HG03460 (cell line): ENCODE measurements at regions not wholly inside any gene's neighbourhood (a gene's known extent, or its start where the extent isn't known, plus 50 kb on each side); places are given as distances from the start of the nearest gene placed in this dataset.

Source experiments
- ATAC-seq: cut with Tn5 transposase; IDR thresholded peaks from one replicate; pipeline ENCODE4 v1.9.1; 2021; ENCODE audit not compliant: unreplicated experiment

- no peak for ATAC-seq
These were observed 556.9 kb upstream of the SETBP1 start for GRCh38 chr18:44123743-44124142.

GRCh38 chr18:44125446-44125845 is 555.2 kb upstream of the SETBP1 start:
- ATAC-seq: no peak

DNA sequence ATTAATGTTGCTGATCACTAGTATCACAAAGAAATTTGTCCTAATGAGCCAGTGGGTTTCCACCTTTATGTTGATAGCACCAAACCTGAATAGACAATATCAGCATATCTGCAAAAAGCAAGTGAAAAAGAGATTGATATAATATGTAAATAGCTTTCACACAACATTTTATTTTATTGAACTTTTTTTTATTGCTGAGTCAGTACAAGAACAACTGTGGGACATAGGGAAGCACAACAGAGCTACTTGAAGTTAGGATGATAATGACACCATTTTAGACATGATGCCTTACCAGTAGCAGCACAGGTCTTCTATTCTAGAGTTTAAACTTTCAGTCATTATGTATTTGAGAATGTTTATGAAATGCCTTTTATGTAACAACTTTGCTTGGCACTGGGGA is 554.1 kb upstream of the SETBP1 start:
- no peak for ATAC-seq

DNA sequence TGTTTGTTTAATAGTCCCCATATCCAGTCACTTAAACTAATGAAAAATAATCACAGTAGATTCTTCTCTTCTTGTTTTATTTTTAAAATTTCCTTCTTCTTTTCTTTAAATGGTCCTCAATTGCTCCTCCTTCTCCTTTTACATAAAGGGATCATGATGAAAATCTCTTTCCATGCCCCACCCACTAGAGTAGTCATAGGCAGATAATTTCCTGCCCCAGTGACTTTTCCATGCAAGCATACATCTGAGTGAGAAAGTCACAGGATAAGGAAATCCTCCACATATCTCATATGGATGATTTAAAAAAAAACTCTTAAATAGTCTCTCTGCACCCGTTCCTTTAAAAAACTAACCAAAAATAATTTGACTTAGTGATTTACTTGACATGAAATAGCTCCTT is 552.3 kb upstream of the SETBP1 start:
- ATAC-seq: no peak

DNA sequence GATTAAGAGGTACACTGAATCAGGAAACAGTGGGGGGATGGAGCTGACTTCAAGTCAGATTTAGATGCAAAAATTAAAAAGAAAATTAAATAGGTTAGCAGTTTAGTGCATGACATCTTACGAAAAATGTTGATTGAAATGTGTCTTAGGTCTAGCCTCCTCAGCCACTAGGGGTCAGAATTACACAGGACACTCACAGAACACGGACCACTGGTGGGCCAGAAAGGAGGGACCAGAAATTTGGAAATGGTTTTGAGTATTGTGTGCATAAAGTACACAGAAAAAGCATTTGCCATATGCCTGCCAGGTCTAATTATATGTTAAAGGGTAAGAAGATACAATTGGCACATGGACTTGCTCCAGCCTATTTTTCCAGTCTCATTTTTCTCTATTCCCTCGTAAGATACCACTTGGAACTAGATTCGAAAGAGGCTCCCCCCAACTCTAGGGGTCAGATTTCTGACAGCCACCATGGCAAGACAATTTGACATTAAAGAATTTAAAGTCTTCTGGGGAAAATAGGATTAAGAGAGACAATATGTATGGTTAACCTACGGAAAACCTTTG is 550.2 kb upstream of the SETBP1 start:
- no peak for ATAC-seq

GRCh38 chr18:44133483-44133882 is 547.2 kb upstream of the SETBP1 start:
- no peak for ATAC-seq

GRCh38 chr18:44134447-44134846 is 546.2 kb upstream of the SETBP1 start:
- no peak for ATAC-seq

DNA sequence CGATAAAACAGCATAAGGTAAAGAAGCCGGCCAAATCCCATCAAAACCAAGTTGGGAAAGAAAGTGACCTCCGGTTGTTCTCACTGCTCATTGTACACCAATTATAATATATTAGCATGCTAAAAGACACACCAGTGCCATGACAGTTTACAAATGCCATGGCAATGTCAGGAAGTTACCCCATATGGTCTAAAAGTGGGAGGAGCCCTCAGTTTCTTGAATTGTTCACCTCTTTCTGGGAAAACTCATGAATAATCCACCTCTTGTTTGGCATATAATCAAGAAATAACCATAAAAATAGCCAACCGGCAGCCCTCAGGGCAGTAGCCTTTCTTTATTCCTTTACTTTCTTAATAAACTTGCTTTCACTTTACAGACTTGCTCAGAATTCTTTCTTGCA is 544.9 kb upstream of the SETBP1 start:
- ATAC-seq: no peak

- ATAC-seq: no peak
These were observed 544.4 kb upstream of the SETBP1 start for GRCh38 chr18:44136326-44136725.

GRCh38 chr18:44143072-44143471 is 537.6 kb upstream of the SETBP1 start:
- ATAC-seq: no peak

- no peak for ATAC-seq
These were observed 531.0 kb upstream of the SETBP1 start for GRCh38 chr18:44149706-44150105.

GRCh38 chr18:44153981-44154380 is 526.7 kb upstream of the SETBP1 start:
- ATAC-seq: no peak

- ATAC-seq: no peak
These were observed 524.6 kb upstream of the SETBP1 start for GRCh38 chr18:44156126-44156525.

- no peak for ATAC-seq
These were observed 523.8 kb upstream of the SETBP1 start for GRCh38 chr18:44156776-44157335.

DNA sequence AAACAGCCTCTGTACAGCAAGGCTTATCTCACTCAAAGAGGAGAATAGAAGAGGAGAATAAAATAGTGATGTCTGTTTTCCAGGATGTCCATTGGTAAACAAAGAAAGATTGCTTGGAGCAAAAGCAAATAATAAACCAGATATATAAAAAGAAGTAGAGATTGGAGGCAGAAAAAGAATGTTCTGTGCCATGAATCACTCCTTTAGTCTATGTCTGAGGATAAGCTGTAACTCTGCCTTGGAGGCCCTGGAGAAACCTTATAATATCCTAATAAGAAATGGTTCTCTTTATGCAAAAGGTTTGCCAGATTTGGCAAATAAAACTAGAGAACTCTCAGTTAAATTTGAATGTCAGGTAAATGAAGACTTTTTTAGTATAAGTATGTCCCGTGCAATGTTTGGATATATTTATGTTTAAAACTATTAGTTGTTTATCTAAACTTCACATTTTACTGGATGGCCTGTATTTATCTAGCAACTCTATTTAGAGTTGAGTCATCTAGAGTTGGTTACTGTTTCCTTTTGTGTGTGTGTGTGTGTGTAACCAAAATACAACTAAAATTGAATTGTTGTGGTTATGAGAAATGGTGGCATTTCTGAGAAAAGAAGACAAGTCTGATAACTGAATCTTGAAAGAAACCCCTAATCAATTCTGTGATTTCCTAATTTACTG is 510.3 kb upstream of the SETBP1 start:
- ATAC-seq: no peak

- ATAC-seq: no peak
These were observed 509.4 kb upstream of the SETBP1 start for GRCh38 chr18:44171301-44171700.

DNA sequence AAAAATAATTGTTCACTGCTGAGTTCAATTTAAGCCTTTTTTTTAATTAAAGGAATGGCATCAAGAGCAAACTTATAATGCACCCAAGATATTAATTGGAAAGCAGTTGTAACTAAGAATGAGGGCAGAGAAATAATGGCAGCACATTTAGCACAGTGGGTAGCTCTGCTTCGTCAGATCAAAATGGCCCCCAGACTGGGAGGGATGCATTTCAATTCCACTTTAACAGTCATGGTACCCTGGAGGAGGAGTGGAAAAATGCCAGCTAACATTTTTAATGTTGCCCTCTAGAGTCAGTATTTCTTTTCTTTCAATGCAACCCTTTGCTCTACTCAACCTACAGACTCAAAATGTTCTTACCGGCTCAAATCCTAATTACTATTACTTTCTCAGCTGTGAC is 504.8 kb upstream of the SETBP1 start:
- no peak for ATAC-seq

DNA sequence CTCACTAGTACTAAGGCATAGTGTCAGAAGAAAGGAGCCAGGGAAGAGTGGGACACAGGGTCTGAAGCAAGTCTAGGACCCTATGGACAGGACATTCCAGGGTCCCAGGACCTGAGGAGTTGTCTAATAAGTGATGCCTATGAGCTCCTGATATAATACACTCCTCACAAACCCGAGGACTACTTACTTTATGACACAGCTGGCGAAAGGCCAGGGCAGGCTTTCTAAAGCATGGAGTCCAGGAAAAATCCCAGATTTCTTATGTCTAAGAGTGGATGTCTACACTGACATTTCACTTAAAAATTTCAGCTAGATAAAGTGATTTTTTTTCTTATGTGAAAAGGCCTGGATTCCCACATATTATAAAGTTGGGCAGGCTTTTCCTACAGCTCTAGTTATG is 502.2 kb upstream of the SETBP1 start:
- no peak for ATAC-seq

GRCh38 chr18:44179693-44180092 is 501.0 kb upstream of the SETBP1 start:
- no peak for ATAC-seq

GRCh38 chr18:44180683-44181082 is 500.0 kb upstream of the SETBP1 start:
- ATAC-seq: no peak

DNA sequence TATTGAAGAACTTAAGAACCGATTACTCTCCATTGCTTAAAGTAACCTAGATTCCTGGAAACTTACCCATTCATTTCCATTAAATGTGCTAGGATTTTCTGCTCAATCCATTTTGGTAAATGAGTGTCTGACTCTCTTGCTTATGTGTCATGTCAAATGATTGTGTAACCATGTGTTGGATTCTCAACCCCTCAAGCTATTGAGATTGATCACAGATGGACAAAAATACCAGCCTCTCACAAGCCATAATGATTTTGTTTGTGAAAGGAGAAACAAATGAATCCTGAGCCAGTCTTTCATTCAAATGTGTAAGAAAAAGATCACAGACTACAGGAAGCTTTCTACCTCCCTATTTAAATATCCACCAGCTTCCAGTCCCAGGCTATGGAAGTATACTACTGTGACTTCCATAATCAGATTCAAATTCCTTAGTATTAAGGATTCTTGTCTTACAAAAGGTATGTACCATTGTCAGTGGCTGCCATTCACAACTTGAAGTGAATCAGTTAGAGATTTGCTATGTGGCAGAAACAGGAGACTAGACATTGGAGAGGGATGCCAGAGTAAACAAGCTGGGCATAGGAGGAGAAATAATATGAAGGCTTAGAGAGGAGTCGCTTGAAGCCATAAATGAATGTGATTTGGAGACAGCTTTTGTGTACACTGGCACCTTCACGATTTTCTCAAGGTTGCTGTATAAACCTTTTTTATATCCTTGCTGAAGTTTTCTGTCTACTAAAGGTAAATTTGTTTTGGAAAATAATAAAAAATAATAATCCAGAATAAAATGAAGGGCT is 498.5 kb upstream of the SETBP1 start:
- ATAC-seq: no peak

- no peak for ATAC-seq
These were observed 494.7 kb upstream of the SETBP1 start for GRCh38 chr18:44186001-44186400.
